Suppressor macrophage (primary cell): ENCODE measurements at regions not wholly inside any gene's neighbourhood (a gene's known extent, or its start where the extent isn't known, plus 50 kb on each side); places are given as distances from the start of the nearest gene placed in this dataset.
"Not testable (repeated sequence)": the region's sequence is repeated elsewhere in the genome, so short reads cannot be mapped to it uniquely, and the experiment has no call there.

Source experiments
- DNase-seq, 4 experiments: peaks; one replicate each; pipeline ENCODE4 v3.0.0-alpha.2; 2020 to 2022

DNA sequence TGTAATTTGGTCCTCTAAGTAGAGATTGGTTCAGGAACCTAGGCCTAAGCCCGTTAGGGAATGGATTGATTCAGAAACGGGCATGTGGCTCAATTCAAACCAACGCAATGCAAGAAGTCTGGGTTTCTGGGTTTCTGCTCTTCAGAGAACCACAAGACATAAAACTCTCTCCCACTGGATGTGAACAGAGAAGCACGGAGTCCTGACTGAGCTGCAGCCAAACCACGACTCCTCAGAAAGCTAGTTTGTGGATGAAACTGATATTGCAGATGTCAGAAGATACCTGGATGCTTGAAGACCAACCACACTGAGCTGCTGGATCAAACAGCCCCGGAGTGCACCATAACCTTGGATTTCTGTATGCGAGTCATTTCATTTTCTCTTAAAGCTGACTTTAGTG, 50.0 kb downstream of the SOD2 start:
- no peak for DNase-seq

DNA sequence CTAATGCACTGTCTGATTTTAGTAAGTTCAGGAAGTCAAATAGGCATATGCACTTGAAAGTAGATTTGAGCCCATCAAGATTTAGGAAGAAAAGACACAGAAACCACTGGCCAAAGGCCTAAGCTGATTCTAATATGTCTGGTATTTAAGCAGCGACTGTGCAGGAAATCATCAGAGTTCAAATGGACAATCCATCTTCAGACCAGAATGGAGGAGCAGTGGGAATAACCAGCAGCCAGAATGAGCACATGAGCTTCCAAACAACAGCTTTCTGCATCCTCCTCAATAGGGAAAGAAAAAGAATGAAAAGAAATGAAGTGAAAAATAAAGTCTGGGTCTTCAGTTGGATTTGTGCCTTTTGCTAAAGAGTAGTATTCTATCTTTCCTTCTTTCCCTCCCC, 50.6 kb downstream of the SOD2 start:
- no peak for DNase-seq

DNA sequence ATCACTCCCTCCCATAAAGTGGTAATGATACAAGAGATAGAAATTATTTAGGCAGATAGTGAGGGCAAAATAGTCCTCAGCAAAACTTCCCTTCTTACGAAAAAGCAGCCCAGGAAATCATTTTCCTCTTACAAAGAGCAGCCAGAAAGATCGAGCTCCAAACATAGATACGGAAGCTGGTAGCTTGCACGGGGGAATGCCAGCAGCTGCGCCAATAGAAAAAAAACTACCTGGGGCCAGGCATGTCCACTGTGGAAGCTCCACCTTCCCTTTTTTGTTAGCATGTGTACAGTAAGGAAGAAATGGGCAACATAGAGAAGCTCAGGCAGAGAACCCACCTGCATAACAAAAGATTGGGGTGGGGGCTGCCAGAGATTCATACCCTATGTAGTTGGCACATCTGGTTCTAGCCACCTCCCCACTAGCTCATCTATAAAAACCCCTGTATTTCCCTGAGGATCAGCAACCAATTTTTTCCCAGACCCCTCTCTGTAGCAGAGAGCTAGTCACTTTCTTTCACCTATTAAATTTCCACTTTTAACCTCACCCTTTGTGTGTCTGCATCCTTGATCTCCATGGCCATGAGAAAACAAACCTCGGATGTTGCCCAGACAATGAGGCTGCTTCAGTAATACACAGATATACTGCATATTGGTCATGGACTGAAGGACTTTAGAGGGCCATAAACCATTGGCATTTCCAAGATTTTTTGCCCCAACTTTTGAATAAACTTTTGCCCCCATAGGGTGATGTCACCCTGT, 52.1 kb downstream of the SOD2 start:
- no peak for DNase-seq

DNA sequence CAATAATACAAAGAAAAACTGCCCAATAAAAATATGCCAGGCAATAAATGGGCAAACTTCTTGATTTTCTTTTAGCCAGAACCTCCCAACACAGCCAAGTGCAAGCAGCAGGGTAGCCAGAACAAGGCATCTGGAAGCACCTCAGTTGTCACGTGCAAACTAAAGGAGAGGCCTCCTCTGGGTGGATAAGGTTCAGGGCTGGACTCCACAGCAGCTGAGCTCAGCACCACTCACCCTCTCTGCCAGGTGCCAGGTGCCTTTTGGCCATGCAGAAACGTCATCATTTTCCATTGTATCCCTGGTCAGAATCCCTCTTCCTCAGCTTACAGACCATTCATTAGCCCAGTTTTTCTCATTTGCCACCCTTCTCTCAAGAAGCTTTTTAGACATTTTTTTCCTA, 52.7 kb downstream of the SOD2 start:
- DNase-seq: no peak

DNA sequence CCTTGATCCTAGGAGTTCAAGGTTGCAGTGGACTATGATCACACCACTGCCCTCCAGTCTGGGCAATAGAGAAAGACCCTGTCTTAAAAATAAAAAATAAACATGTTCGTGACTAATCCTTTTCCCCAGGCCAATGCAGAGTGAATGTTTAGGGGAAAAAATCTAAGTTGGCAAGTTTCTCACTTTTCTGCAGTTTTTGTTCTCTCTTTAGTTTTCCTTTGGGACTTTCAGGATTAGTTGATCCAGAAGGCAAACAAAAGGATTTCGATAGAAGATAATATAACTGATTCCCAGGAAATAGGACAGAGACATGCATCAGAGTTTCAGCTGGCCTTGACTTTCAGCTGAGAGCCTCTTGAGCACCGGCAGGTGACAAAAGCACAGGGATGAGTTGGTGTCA, 53.3 kb downstream of the SOD2 start:
- DNase-seq: no peak

DNA sequence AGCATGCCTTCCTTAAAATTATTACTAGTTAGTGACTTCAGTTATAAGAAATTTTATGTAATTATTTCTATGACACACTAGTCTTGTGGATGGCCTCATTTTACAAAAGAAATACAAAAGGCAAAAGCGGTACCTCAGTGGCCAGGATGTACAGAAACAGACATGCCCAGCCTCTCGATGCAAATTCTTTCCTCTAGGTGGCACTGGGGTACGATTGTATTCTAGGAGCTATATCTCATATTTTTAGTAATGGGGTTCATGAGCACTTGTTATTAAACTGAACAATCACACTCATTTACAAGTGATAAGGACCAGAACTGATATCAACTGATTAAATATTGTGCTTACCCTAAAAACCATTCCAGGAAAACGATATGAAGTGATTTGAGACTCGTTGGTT, 59.8 kb downstream of the SOD2 start:
- peak in 3 of 4 experiments; percentile 5 to 16 (median 14) for DNase-seq

DNA sequence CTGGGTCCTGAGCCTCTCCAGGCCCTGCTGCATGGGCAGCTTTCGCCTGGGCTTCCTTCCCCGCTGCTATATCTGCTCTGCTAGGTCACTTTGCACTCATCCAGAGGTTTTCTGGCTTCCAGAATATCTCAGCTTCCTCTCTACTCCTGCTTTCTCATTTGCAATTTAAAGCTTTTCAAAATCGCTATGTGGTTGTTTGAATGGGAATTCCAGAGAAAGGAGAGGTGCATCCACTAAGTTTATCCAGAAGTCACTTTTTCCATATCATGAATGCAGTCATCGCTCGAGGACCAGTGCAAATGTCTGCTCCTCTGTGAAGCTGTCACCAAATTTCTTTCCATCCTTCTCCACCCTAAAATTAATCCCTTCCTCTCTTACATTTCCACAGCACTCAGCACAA, 61.2 kb downstream of the SOD2 start:
- no peak for DNase-seq

DNA sequence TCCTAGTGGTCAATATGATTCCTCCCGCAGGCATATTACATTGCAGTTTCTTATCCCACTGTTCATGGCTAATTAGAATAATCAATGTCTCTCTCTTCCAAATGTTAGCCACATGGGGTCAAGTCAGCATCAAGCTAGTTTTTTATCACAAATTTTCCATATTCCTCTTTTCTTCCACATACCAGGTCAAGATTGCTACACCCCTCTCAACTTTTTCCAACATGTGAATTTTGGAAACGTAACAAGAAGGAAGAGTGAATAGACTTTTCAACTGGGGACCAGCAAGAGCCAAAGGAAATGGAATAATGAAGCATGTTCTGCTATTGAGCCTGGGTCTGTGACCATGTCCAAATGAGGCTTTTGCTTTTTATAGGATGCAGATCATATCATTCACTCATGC, 65.1 kb downstream of the SOD2 start:
- DNase-seq: no peak

DNA sequence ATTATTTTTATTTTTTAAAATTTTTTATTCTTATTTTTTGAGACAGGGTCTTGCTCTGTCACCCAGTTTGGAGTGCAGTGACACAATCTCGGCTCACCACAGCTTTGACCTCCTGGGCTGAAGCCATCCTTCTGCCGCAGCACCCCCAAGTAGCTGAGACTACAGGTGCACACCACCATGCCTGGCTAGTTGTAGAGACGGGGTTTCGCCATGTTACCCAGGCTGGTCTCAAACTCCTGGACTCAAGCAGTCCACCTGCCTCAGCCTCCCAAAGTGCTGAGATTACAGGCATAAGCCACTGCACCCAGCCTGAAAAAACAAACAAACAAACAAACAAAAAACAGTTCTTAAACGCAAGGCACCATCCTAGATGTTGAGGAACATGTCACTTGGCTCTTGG, 66.5 kb downstream of the SOD2 start:
- not testable (repeated sequence) for DNase-seq

DNA sequence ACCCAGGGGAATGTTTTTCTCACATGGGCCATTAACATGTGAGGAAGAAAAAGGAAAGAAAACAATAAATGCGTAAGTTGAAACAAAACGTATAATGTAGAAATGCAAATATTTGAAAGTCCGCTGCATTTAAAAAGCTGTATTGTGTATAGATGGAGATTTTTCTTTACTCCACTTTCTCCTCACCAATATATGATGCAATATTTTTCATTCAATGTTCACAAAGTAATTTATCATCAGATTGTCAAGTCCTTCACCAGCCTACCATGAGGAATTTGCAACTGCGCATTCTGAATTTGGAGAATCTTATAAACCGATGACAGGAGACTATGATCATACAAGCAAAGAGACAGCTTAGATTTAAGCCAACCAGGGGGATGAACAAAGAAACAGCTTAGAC, 69.9 kb downstream of the SOD2 start:
- no peak for DNase-seq

DNA sequence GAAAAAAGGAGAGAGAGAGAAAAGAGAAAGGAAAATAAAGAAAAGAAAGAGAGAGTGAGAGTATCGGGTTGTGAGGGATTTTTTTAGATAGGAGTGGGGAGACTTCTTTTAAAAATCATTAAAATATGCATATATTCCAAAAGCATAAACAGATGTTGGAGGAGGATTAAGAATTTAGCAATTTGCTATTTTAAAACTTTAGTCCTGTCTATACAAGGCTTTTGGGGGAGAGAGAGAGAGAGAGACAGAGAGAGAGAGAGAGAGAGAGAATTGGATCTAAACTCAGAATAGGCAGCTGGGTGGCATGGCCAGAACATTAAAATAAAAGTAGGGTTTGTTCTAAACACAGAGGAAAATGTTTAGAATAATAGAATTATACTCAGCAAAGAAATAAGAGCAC, 72.1 kb downstream of the SOD2 start:
- no peak for DNase-seq

DNA sequence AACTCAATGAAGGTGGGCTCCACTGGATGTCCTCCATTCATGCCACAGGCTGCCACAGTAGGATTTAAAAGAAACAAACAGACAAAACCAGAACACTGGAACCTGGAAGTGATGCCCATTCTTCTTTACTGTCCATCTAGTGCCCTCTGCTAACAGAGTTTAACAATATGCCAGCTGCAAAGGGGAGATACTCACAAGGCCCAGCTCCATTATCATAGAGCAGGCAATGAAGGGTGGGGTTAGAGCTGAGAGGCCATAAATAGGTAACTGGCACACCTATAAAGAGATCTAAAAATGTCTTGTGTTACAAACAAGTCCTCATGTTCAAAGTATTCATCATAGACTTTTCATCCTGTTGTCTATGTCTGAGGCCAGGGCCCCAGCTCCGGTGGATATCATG, 75.6 kb downstream of the SOD2 start:
- DNase-seq: no peak

DNA sequence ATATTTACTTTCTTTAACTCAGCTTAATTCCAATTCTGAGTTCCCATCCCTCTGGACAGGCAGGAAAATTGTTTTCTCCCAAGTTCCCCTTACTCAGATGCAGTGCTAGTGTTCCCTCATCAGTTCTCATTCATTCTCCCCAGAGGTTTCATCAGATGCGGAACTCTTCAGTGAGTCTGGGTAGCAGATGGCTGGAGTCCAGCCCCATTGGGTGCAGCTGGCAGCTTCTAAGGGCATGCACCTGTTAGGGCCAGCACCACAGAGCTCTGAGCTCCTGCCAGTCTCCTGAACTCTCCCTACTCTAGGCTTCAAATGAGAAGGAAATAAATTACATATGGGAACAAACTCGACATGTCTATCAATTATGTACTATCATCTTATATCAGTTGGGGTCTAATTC, 76.6 kb downstream of the SOD2 start:
- DNase-seq: no peak

DNA sequence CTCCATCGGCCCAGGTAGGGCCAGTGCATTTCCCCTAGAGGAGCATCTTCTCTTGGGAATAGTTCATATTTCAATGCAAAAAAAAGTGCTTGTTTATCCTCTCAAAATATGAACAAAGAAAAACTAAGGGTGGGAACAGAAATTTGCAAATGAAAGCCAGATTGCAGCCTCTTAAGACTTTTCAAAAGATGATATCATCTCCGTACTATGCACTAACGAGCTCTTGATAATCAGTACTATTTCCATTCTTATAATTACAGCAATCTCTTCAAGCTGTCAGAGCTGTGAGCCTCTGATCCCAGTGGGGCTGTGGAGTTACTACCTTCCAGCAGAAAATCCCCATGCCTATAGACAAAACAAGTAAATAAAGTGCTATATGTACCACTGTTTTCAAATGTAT, 77.1 kb downstream of the SOD2 start:
- DNase-seq: no peak

DNA sequence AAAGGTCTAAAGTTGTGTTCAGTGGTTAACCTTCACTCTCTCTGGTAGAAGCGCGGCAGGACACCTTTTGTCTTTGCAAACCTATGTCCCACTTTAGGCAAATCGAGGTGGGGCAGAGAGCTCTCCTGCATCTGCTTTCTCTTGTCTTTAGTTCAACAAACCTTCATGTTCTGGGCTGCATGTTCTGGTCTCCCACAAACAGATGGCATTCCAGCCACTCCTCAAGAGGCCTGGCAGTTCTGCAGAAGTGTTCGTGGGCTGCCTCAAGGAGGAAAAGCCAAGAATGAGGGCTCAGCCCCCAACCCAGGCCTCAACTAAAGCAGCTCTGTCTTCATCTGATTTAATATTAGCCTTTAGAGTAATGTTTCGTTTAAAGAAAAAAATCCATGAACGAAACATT, 82.2 kb downstream of the SOD2 start:
- DNase-seq: no peak

DNA sequence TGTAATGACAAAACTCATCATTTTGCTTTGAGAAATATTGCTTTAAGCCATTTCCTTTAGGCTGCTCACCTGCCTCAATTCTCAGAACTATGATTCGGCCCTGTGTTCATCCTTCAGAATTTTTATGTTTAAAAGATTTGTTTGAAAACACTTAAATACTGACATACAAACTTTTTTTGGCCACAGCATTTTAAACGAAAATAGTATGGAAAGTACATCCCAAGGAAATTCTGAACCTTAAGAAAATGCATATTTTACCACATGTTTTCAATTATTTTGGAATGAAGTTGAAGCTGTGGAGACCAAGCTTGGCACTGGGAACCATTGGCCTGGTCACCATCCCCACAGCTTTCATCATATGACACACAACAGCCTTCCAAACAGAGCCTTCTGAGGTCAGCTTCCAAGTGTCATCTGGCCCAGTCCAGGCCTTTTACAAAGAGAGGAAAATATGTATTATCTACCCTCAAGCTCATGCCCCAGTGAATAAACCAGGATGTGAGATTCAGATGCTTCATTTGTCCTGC, 83.3 kb downstream of the SOD2 start:
- DNase-seq: no peak

DNA sequence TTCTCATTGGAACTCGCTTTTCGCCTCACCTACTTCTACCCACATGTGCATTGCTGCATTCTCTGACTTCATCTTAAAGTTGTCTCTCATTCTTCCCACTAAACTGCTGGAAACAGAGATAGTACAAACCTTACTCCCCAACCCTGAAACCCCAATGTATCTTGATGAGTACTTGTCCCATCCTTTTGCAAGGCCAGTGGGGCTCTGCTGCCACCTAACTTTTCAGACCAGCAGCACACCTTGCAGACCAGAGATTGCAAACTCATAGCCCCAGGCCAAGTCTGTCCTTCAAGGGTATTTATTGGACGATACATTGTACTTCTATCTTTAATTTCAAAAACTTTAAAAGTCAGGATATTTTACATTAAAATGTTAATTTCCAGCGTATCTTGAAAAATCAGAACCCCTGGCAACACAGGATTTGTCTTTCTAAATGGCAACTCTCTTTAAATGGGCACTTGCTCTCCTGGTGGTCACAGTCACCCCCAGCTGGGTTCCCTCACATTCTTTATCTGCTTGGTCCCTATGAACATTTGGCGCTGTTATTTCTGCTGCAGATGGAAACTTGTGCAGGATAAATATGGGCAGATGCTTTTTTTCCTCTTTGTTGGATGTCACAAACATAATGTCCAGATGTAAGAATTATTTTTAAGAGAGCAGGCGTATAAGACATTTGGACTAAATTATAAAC, 83.9 kb downstream of the SOD2 start:
- peak; percentile 7 to 58 (median 29) for DNase-seq

DNA sequence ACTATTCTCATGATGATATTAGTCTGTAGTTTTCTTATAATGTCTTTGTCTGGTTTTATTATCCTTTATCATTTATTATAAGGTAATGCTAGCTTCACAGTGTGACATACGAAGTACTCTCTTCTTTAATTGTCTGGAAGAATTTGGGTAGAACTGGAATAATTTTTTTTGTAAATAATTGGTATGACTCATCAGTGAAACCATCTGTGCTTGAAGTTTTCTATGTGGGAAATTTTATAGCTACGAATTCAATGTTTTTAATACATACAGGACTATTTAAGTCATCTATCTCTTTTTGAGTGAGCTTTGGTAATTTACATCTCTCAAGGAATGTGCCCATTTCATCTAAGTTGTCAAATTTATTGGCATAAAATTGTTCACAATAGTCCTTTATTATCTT, 86.3 kb downstream of the SOD2 start:
- no peak for DNase-seq

DNA sequence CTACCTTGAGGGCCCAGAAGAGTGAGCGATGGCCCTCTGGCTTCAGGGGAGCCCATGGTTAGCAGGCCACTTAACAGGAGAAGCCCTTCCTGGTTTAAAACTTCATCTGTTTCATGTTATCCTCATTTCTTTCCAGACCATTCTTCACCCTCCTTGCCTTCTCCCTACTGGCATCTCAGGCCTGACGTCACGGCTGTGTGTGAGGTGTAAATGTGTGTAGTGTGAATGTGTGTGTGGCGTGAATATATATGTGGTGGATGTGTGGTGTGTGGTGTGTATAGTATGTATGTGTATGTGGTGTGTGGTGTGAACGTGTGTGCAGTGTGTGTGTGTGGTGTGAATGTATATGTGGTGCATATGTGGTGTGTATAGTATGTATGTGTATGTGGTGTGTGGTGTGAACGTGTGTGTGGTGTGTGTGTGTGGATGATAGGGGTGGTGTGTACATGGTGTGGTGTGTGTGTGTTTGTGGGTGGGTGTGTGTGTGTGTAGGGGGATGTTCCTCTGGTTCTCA, 88.5 kb downstream of the SOD2 start:
- no peak for DNase-seq

DNA sequence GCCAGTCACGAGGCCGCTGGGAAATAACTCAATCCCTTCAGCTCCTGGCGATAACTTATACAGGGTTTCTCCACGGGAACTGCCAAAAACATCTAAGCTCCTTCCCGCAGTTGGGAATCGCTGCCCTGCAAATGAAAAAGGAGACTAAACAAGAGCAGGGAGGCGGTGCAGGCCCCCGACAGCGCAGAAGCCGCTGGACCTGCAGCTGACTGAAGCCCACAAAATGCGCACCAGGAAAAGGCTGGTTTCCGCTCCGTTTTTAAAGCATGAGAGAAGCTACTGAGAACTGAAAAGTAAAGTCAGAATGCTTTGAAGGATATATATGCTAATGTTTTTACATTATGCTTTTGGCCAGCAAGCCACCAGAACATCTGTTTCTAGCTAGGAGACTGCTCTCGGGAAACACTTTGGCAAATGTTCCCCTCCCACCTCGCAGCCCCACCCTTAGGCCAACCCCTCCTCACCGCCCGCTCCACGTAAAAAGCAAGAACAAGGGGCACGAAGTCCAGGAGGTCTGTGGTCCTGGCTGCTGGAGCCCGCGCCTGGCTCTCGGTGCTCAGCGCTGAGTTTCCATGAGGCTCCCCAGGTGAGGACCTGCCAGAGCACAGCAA, 90.5 kb downstream of the SOD2 start:
- DNase-seq: no peak

DNA sequence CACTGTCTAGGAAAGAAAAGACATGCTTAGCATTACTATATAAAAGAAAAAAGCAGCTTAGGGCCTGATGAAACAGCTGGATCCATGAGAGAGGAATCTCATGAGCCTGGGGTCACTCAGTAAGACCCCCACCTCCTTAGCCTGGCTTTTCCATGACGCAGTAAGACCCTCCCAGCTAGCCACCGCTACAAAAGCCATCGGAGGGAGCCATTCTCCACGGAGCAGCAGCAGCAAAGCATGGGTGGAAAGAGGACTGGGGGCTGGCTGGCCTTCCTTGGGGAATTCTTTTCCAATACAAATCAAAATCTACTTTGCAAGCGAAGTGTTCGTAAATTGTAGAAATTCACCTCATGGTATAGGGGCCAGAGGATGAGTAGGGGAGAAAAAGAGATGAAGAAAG, 91.8 kb downstream of the SOD2 start:
- DNase-seq: no peak

DNA sequence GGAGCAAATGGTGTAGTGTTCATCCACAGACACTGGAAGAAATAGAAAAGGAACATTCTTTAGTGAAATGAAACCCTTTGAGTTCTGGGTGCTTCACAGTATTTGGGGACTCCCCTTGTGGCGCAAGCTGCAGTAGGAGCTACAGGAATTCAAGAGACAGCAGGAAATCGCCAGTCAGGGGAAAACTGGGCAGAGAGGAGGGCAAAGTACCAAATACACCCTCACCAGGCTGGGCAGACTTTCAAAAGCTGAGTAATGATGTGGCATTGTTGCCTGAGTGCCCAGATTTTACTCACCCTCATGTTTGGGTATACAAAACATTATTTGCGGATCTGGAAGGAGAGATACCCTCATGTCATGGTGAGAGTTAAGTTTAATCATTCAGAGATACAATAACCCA, 97.9 kb downstream of the SOD2 start:
- DNase-seq: peak; percentile 13 to 48 (median 46)

DNA sequence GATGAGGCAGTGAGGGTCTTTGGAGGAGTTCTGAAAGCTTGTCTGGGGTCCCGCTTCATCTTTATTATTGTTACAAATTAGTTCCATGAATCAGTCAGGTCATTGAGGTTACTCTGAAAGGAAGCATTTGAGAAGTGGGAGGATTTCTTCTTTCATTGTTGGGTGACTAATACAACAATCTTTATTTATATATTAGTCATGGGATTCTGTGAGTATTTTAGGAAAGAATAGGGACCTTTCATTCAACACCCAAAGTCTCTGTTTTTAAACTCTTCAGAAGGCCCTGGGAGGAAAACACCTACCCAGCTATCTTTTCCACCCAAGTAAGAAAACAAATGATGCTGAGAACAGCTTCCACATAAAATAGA, 98.3 kb downstream of the SOD2 start:
- peak; percentile 1 to 66 (median 32) for DNase-seq
